ENCODE measurements at regions not wholly inside any gene's neighbourhood (a gene's known extent, or its start where the extent isn't known, plus 50 kb on each side); places are given as distances from the start of the nearest gene placed in this dataset.
"Not testable (repeated sequence)": the region's sequence is repeated elsewhere in the genome, so short reads cannot be mapped to it uniquely, and the experiment has no call there.

DNA sequence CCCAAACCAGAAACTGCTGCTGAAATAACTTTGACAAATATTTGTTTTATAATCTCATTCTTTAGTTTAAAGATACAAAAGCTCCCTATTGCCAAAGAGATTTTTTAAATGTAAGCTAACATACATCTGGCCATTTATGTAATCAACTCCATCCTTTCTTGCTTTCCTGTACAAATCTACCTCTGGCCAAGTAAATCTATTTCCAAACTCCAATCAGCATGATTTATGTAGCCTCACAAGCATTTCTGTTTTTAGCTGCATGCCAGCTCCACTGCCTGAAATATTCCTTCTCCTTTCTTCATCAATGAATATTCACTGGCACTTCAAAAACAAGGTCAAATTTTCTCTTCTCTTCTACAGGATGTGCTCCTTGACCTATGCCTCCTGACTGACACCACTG is 80.0 kb downstream of the SHOX2 start:
- H3K4me3 ChIP-seq (ENCODE audit: insufficient read depth, low read depth, low read length, poor library complexity, severe bottlenecking): no peak overlapping the region
- no peak for DNase-seq
- no peaks in the 10 kb centered on the region for H3K4me1 ChIP-seq (ENCODE audit: control insufficient read depth, insufficient read depth, low read length, poor library complexity, severe bottlenecking)
- no peaks in the 10 kb centered on the region for H3K9me3 ChIP-seq (ENCODE audit: control insufficient read depth, low read length)
- no peaks in the 10 kb centered on the region for H3K27me3 ChIP-seq (replicated peaks; ENCODE audit: control insufficient read depth, insufficient read depth, low read length, poor library complexity, severe bottlenecking)
- no peaks in the 10 kb centered on the region for H3K36me3 ChIP-seq (ENCODE audit: control insufficient read depth, insufficient read depth, low read length)
- no peak overlapping the region for H3K27ac ChIP-seq (ENCODE audit: insufficient read depth, low read length, poor library complexity, severe bottlenecking)

DNA sequence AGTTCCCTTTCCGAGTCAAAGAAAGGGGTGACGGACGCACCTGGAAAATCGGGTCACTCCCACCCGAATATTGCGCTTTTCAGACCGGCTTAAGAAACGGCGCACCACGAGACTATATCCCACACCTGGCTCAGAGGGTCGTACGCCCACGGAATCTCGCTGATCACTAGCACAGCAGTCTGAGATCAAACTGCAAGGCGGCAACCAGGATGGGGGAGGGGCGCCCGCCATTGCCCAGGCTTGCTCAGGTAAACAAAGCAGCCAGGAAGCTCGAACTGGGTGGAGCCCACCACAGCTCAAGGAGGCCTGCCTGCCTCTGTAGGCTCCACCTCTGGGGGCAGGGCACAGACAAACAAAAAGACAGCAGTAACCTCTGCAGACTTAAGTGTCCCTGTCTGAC is 86.3 kb downstream of the SHOX2 start:
- not testable (repeated sequence) for H3K4me1 ChIP-seq (ENCODE audit: control insufficient read depth, insufficient read depth, low read length, poor library complexity, severe bottlenecking); H3K27ac ChIP-seq (ENCODE audit: insufficient read depth, low read length, poor library complexity, severe bottlenecking); DNase-seq; H3K4me3 ChIP-seq (ENCODE audit: insufficient read depth, low read depth, low read length, poor library complexity, severe bottlenecking); H3K36me3 ChIP-seq (ENCODE audit: control insufficient read depth, insufficient read depth, low read length); H3K9me3 ChIP-seq (ENCODE audit: control insufficient read depth, low read length); H3K27me3 ChIP-seq (replicated peaks; ENCODE audit: control insufficient read depth, insufficient read depth, low read length, poor library complexity, severe bottlenecking)

DNA sequence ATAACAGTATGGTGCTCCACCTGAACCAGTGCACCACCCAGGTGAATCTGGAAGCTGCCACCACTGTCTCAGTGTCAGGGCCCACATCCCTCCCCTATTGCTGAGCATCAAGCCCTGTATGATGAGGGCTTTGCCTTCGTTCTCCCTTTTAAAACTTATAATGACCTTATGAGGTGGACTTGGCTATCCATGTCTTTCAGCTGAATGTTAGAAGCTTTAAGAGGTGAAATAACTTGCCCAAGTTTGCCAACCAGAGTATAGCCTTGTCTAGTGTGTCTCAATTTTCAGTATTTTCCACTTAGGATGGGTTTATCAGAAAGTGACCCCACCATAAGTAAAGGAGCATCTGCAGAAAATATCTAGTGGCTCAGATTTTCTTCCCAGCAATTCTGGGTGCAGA is 87.8 kb downstream of the SHOX2 start:
- H3K4me3 ChIP-seq (ENCODE audit: insufficient read depth, low read depth, low read length, poor library complexity, severe bottlenecking): no peak overlapping the region
- no peaks in the 10 kb centered on the region for H3K27me3 ChIP-seq (replicated peaks; ENCODE audit: control insufficient read depth, insufficient read depth, low read length, poor library complexity, severe bottlenecking)
- H3K9me3 ChIP-seq (ENCODE audit: control insufficient read depth, low read length): no peaks in the 10 kb centered on the region
- no peak for DNase-seq
- H3K4me1 ChIP-seq (ENCODE audit: control insufficient read depth, insufficient read depth, low read length, poor library complexity, severe bottlenecking): no peaks in the 10 kb centered on the region
- H3K36me3 ChIP-seq (ENCODE audit: control insufficient read depth, insufficient read depth, low read length): no peaks in the 10 kb centered on the region
- no peak overlapping the region for H3K27ac ChIP-seq (ENCODE audit: insufficient read depth, low read length, poor library complexity, severe bottlenecking)

DNA sequence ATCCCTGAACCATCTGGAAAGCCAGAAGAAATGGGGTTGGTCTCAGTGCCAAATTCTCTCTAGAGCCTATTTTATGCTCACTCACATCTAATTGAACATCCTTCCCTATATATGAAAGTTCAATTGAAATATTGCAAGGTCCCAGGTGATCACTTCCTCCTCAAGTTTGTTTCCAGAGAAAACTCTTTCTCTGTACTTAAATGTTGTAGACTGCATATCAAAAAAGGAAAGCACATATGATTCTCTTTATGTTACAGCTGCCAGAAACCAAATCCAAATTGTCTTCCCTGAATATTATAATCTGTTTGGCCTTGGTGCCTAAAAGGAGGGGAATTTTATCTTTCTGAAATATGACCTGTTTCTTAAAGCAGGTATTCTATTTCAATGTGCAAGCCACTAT is 93.3 kb downstream of the SHOX2 start:
- Histone ChIP-seq H3K27me3 (replicated peaks; ENCODE audit: control insufficient read depth, insufficient read depth, low read length, poor library complexity, severe bottlenecking) (no peaks in the 10 kb centered on the region), H3K27ac (ENCODE audit: insufficient read depth, low read length, poor library complexity, severe bottlenecking) (no peak overlapping the region), H3K4me3 (ENCODE audit: insufficient read depth, low read depth, low read length, poor library complexity, severe bottlenecking) (no peak overlapping the region), H3K9me3 (ENCODE audit: control insufficient read depth, low read length) (no peaks in the 10 kb centered on the region), H3K36me3 (ENCODE audit: control insufficient read depth, insufficient read depth, low read length) (no peaks in the 10 kb centered on the region), H3K4me1 (ENCODE audit: control insufficient read depth, insufficient read depth, low read length, poor library complexity, severe bottlenecking) (no peaks in the 10 kb centered on the region)
- no peak for DNase-seq

DNA sequence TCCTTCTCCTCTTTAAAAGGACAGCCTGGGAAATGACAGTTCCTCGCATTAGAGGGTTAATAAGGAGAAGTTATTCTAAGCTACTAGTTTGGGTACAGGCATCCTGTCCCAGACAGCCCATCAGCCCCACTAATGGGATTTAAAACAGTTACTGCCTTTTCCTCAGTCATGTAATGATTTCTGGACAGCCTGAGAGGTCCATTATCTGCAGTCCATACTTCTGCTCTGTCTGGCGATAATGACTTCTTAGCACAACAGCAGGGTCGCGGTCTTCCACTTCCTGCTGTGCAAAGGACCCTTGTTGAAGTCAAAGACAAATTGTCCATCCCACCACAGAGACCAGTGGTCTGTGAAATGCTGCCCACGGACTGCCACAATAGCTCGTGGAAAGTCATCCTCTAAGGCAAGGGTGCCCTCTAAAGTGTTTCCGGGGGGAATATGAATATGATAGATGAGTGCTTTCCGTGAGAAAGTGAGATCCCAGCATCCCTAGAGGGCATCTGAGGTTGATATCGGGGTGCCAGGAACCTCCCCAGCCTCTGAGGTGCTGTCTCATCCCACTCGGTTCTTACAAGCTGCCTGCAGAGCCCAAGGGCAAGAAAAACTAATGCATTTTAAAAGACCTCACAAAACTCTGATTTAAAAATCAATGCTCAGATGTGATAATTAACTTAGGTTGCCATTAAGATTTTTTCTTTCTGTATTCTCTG is 100.7 kb downstream of the SHOX2 start:
- no peak overlapping the region for H3K4me3 ChIP-seq (ENCODE audit: insufficient read depth, low read depth, low read length, poor library complexity, severe bottlenecking)
- no peak for DNase-seq
- no peaks in the 10 kb centered on the region for H3K27me3 ChIP-seq (replicated peaks; ENCODE audit: control insufficient read depth, insufficient read depth, low read length, poor library complexity, severe bottlenecking)
- no peaks in the 10 kb centered on the region for H3K9me3 ChIP-seq (ENCODE audit: control insufficient read depth, low read length)
- no peak overlapping the region for H3K27ac ChIP-seq (ENCODE audit: insufficient read depth, low read length, poor library complexity, severe bottlenecking)
- no peaks in the 10 kb centered on the region for H3K36me3 ChIP-seq (ENCODE audit: control insufficient read depth, insufficient read depth, low read length)
- no peaks in the 10 kb centered on the region for H3K4me1 ChIP-seq (ENCODE audit: control insufficient read depth, insufficient read depth, low read length, poor library complexity, severe bottlenecking)

DNA sequence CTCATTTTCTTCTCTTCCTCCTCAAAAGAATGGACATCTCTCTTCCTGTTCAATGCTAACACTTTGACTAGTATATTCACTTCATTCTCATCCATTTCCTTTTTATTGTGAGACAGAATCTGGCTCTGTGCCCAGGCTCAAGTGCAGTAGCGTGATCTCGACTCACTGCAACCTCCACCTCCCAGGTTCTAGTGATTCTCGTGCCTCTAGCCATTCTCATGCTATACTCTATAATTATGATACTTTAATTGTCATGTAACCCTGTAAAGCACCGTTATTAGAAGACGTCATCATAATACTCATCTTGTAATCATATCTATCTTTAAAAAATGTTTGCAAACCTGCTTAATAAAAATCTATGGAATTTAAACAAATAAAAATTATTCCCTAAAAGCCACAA is 107.0 kb downstream of the SHOX2 start:
- Histone ChIP-seq H3K4me1 (ENCODE audit: control insufficient read depth, insufficient read depth, low read length, poor library complexity, severe bottlenecking) (no peaks in the 10 kb centered on the region), H3K27me3 (replicated peaks; ENCODE audit: control insufficient read depth, insufficient read depth, low read length, poor library complexity, severe bottlenecking) (no peaks in the 10 kb centered on the region), H3K9me3 (ENCODE audit: control insufficient read depth, low read length) (no peaks in the 10 kb centered on the region), H3K4me3 (ENCODE audit: insufficient read depth, low read depth, low read length, poor library complexity, severe bottlenecking) (no peak overlapping the region), H3K36me3 (ENCODE audit: control insufficient read depth, insufficient read depth, low read length) (no peaks in the 10 kb centered on the region), H3K27ac (ENCODE audit: insufficient read depth, low read length, poor library complexity, severe bottlenecking) (no peak overlapping the region)
- DNase-seq: no peak

DNA sequence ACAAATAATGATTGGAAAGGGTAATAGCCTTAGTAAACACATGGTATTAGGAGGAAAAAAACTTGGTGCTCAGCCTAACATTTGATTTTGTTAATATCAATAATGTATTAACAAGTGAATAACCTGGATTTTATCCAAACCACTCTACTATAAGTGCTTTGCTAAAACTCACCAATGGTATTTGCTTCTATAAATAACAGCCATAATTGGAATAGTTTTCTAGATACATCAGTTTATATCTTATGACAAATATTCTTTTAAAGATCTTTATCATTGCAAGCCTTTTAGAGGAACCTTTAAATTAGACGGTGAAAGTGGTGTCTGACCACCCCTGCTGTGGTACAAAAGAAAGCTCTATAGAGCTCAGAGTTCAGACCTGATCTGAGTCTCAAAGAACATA is 123.9 kb downstream of the SHOX2 start:
- Histone ChIP-seq H3K4me1 (ENCODE audit: control insufficient read depth, insufficient read depth, low read length, poor library complexity, severe bottlenecking) (no peaks in the 10 kb centered on the region), H3K9me3 (ENCODE audit: control insufficient read depth, low read length) (no peaks in the 10 kb centered on the region), H3K4me3 (ENCODE audit: insufficient read depth, low read depth, low read length, poor library complexity, severe bottlenecking) (no peak overlapping the region), H3K27me3 (replicated peaks; ENCODE audit: control insufficient read depth, insufficient read depth, low read length, poor library complexity, severe bottlenecking) (no peaks in the 10 kb centered on the region), H3K27ac (ENCODE audit: insufficient read depth, low read length, poor library complexity, severe bottlenecking) (no peak overlapping the region), H3K36me3 (ENCODE audit: control insufficient read depth, insufficient read depth, low read length) (no peaks in the 10 kb centered on the region)
- no peak for DNase-seq

DNA sequence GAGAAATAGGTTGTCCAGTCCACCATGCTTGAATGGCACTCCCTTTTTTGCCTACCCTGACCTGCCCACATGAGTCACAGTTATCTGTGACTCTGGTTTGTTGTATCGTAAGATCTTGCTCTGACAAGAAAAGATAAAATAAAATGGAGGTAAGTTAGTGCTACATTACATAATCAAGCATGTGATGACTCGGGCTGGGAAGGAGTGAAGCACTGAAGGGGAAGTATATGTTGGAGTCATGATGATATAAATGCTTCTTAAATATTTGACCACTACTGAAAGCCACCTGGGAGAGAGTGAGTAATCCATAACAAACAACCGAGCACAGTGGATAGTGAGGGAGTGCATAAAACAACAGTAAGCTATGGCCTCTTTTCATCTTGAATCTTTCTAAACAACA is 124.4 kb downstream of the SHOX2 start:
- Histone ChIP-seq H3K27ac (ENCODE audit: insufficient read depth, low read length, poor library complexity, severe bottlenecking) (no peak overlapping the region), H3K36me3 (ENCODE audit: control insufficient read depth, insufficient read depth, low read length) (no peaks in the 10 kb centered on the region), H3K27me3 (replicated peaks; ENCODE audit: control insufficient read depth, insufficient read depth, low read length, poor library complexity, severe bottlenecking) (no peaks in the 10 kb centered on the region), H3K4me1 (ENCODE audit: control insufficient read depth, insufficient read depth, low read length, poor library complexity, severe bottlenecking) (no peaks in the 10 kb centered on the region), H3K9me3 (ENCODE audit: control insufficient read depth, low read length) (no peaks in the 10 kb centered on the region), H3K4me3 (ENCODE audit: insufficient read depth, low read depth, low read length, poor library complexity, severe bottlenecking) (no peak overlapping the region)
- no peak for DNase-seq

DNA sequence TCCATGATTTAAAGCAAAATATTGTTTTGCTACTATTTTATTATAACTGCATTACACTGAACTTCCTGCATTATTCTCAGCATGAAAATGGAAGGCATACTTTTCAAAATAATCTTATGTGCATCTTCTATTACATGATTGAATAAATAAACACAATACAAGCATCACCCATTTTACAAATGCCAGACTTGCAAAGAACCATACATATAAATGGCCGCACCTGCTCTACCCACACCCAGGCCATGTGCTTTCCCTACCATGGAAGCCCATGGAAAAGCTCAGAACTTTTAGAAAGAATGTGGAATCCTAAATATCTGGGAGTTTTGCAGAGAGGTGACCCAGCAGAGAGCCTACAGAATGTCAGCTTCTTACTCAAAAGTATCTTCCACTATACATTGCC is 127.2 kb downstream of the SHOX2 start:
- H3K4me1 ChIP-seq (ENCODE audit: control insufficient read depth, insufficient read depth, low read length, poor library complexity, severe bottlenecking): no peaks in the 10 kb centered on the region
- no peak overlapping the region for H3K4me3 ChIP-seq (ENCODE audit: insufficient read depth, low read depth, low read length, poor library complexity, severe bottlenecking)
- no peak for DNase-seq
- H3K27ac ChIP-seq (ENCODE audit: insufficient read depth, low read length, poor library complexity, severe bottlenecking): no peak overlapping the region
- no peaks in the 10 kb centered on the region for H3K36me3 ChIP-seq (ENCODE audit: control insufficient read depth, insufficient read depth, low read length)
- H3K9me3 ChIP-seq (ENCODE audit: control insufficient read depth, low read length): no peaks in the 10 kb centered on the region
- no peaks in the 10 kb centered on the region for H3K27me3 ChIP-seq (replicated peaks; ENCODE audit: control insufficient read depth, insufficient read depth, low read length, poor library complexity, severe bottlenecking)

DNA sequence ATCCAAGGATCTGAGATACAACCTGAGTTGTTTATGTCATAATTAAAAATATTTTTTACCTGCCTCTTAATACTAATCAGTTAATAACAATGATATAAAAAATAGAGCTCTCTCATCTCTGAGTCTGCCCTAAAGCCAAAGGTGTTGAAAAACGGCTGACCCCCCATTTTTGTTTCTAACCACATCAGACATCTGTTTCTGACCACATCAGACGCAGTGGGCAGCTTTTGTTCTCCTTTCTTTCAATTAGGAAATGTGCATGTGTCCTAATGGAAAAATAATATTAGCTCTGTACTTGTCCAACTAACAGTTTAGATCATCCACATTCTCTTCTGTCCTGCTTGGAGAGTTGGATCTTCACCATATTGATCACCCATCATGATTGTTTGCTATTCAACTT is 144.6 kb downstream of the SHOX2 start:
- no peak overlapping the region for H3K27ac ChIP-seq (ENCODE audit: insufficient read depth, low read length, poor library complexity, severe bottlenecking)
- no peaks in the 10 kb centered on the region for H3K9me3 ChIP-seq (ENCODE audit: control insufficient read depth, low read length)
- no peak for DNase-seq
- H3K27me3 ChIP-seq (replicated peaks; ENCODE audit: control insufficient read depth, insufficient read depth, low read length, poor library complexity, severe bottlenecking): no peaks in the 10 kb centered on the region
- H3K4me1 ChIP-seq (ENCODE audit: control insufficient read depth, insufficient read depth, low read length, poor library complexity, severe bottlenecking): no peaks in the 10 kb centered on the region
- H3K4me3 ChIP-seq (ENCODE audit: insufficient read depth, low read depth, low read length, poor library complexity, severe bottlenecking): no peak overlapping the region
- no peaks in the 10 kb centered on the region for H3K36me3 ChIP-seq (ENCODE audit: control insufficient read depth, insufficient read depth, low read length)
